ENCODE measurements at regions not wholly inside any gene's neighbourhood (a gene's known extent, or its start where the extent isn't known, plus 50 kb on each side); places are given as distances from the start of the nearest gene placed in this dataset.

GRCh38 chr16:51430716-51431369 is 279.8 kb upstream of the SALL1 start:
- no peak overlapping the region for H3K27ac ChIP-seq
- H4K20me1 ChIP-seq (ENCODE audit: insufficient read depth): no peaks in the 10 kb centered on the region
- H3K36me3 ChIP-seq (ENCODE audit: low read depth): no peaks in the 10 kb centered on the region
- TF ChIP-seq CTCF (conservative IDR thresholded peaks at IDR 0.05) (no peak), EZH2 (IDR thresholded peaks at IDR 0.05; ENCODE audit: low read depth) (no peak)
- H3K4me1 ChIP-seq (replicated peaks; ENCODE audit: insufficient read depth): no peaks in the 10 kb centered on the region
- H3K4me2 ChIP-seq: no peak overlapping the region
- no peaks in the 10 kb centered on the region for H3K79me2 ChIP-seq (ENCODE audit: low read depth)
- no peaks in the 10 kb centered on the region for H3F3A ChIP-seq (ENCODE audit: insufficient read depth, low read depth)
- POLR2A ChIA-PET (ENCODE audit: unreplicated experiment): no interaction called here
- H3K9me2 ChIP-seq (ENCODE audit: insufficient read depth): no peaks in the 10 kb centered on the region; the same call in 1 of the 2 replicates
- no peaks in the 10 kb centered on the region for H3K27me3 ChIP-seq (ENCODE audit: insufficient read depth, low read depth)
- no peak overlapping the region for H3K4me3 ChIP-seq
- DNase-seq: no peak
- BruUV-seq (replicated peaks): no TSS peak
- H2AFZ ChIP-seq: no peak overlapping the region
- H3K9me3 ChIP-seq (ENCODE audit: insufficient read depth, low read depth): no peaks in the 10 kb centered on the region
- intact Hi-C loops (cut with micrococcal nuclease; ENCODE audit: unreplicated experiment): no loop called here
- CTCF ChIA-PET: no interaction called here

- Histone ChIP-seq H2AFZ (no peak overlapping the region), H3K4me2 (no peak overlapping the region), H3K9me2 (ENCODE audit: insufficient read depth) (no peaks in the 10 kb centered on the region; the same call in 1 of the 2 replicates), H3F3A (ENCODE audit: insufficient read depth, low read depth) (no peaks in the 10 kb centered on the region), H3K27ac (no peak overlapping the region), H3K4me3 (no peak overlapping the region), H4K20me1 (ENCODE audit: insufficient read depth) (no peaks in the 10 kb centered on the region), H3K4me1 (replicated peaks; ENCODE audit: insufficient read depth) (no peaks in the 10 kb centered on the region), H3K79me2 (ENCODE audit: low read depth) (no peaks in the 10 kb centered on the region), H3K36me3 (ENCODE audit: low read depth) (no peaks in the 10 kb centered on the region), H3K27me3 (ENCODE audit: insufficient read depth, low read depth) (no peaks in the 10 kb centered on the region), H3K9me3 (ENCODE audit: insufficient read depth, low read depth) (no peaks in the 10 kb centered on the region)
- no peak for DNase-seq
- no TSS peak for BruUV-seq (replicated peaks)
- intact Hi-C loops (cut with micrococcal nuclease; ENCODE audit: unreplicated experiment): no loop called here
- ChIA-PET POLR2A (ENCODE audit: unreplicated experiment) (no interaction called here), CTCF (no interaction called here)
- TF ChIP-seq CTCF (conservative IDR thresholded peaks at IDR 0.05): no peak
- no peak for TF ChIP-seq EZH2 (IDR thresholded peaks at IDR 0.05; ENCODE audit: low read depth)
Measured at GRCh38 chr16:51429041-51429440, 278.0 kb upstream of the SALL1 start.

- Histone ChIP-seq H4K20me1 (ENCODE audit: insufficient read depth) (no peaks in the 10 kb centered on the region), H3K27me3 (ENCODE audit: insufficient read depth, low read depth) (peaks cover 6% of the 10 kb centered on the region; the same call in 1 of the 2 replicates), H3K36me3 (ENCODE audit: low read depth) (no peaks in the 10 kb centered on the region), H3K4me2 (no peak overlapping the region), H2AFZ (no peak overlapping the region), H3K9me2 (ENCODE audit: insufficient read depth) (no peaks in the 10 kb centered on the region; the same call in 1 of the 2 replicates), H3K4me3 (no peak overlapping the region), H3K27ac (no peak overlapping the region), H3K9me3 (ENCODE audit: insufficient read depth, low read depth) (no peaks in the 10 kb centered on the region), H3F3A (ENCODE audit: insufficient read depth, low read depth) (no peaks in the 10 kb centered on the region), H3K4me1 (replicated peaks; ENCODE audit: insufficient read depth) (no peaks in the 10 kb centered on the region), H3K79me2 (ENCODE audit: low read depth) (no peaks in the 10 kb centered on the region)
- ChIA-PET POLR2A (ENCODE audit: unreplicated experiment) (no interaction called here), CTCF (no interaction called here)
- TF ChIP-seq EZH2 (IDR thresholded peaks at IDR 0.05; ENCODE audit: low read depth): no peak
- no peak for TF ChIP-seq CTCF (conservative IDR thresholded peaks at IDR 0.05)
- intact Hi-C loops (cut with micrococcal nuclease; ENCODE audit: unreplicated experiment): no loop called here
- no TSS peak for BruUV-seq (replicated peaks)
- DNase-seq: no peak
Measured at GRCh38 chr16:51427085-51427484, 276.0 kb upstream of the SALL1 start.
